Prostate gland (tissue), 2 donors: ENCODE measurements at regions not wholly inside any gene's neighbourhood (a gene's known extent, or its start where the extent isn't known, plus 50 kb on each side); places are given as distances from the start of the nearest gene placed in this dataset.

Source experiments
- CTCF ChIP-seq, 4 experiments: fragments of 200-600 bp in 2 of 4; fragments of 450-650 bp in 2 of 4; sonication (generic) in 2 of 4; IDR thresholded peaks; 1 replicate in 3 of 4; 2 replicates in 1 of 4; pipeline ENCODE4 v1.5.1; 2016 to 2019; ENCODE audit warnings: antibody characterized with exemption in 4 of 4, mild to moderate bottlenecking in 2 of 4, moderate library complexity in 2 of 4
- POLR2A ChIP-seq: fragments of 450-650 bp; IDR thresholded peaks from one replicate; pipeline ENCODE4 v1.6.1; 2016; ENCODE audit warnings: antibody characterized with exemption, mild to moderate bottlenecking
- POLR2AphosphoS5 ChIP-seq: sonication (generic); formaldehyde crosslinking; IDR thresholded peaks from one replicate; pipeline ENCODE4 v1.6.1; 2017; ENCODE audit warnings: antibody characterized with exemption

- TF ChIP-seq POLR2AphosphoS5 (no peak), CTCF (IDR thresholded peaks at IDR 0.05) (no peak), POLR2A (no peak)
These were observed 62.7 kb upstream of the COL8A1 start for GRCh38 chr3:99575683-99576082.
